Vagina (tissue), 2 donors: ENCODE measurements at regions not wholly inside any gene's neighbourhood (a gene's known extent, or its start where the extent isn't known, plus 50 kb on each side); places are given as distances from the start of the nearest gene placed in this dataset.

Experiments
- CTCF ChIP-seq, 3 experiments: fragments of 450-650 bp in 2 of 3; fragments of 200-600 bp in 1 of 3; sonication (generic) in 1 of 3; IDR thresholded peaks; one replicate each; pipeline ENCODE4 v1.5.1; 2017 to 2019; ENCODE audit warnings: antibody characterized with exemption in 3 of 3, mild to moderate bottlenecking in 2 of 3, moderate library complexity in 2 of 3
- POLR2A ChIP-seq, 2 donors: fragments of 450-650 bp; IDR thresholded peaks; one replicate each; pipeline ENCODE4 v1.6.1; 2017; ENCODE audit warnings: antibody characterized with exemption in 2 of 2, mild to moderate bottlenecking in 2 of 2, moderate library complexity in 2 of 2

- no peak for TF ChIP-seq CTCF (IDR thresholded peaks at IDR 0.05)
- TF ChIP-seq POLR2A (IDR thresholded peaks at IDR 0.05), result no peak
Observed at GRCh38 chr21:26782331-26782730, 62.9 kb downstream of the ADAMTS1 start.
